ENCODE measurements at regions not wholly inside any gene's neighbourhood (a gene's known extent, or its start where the extent isn't known, plus 50 kb on each side); places are given as distances from the start of the nearest gene placed in this dataset.

DNA sequence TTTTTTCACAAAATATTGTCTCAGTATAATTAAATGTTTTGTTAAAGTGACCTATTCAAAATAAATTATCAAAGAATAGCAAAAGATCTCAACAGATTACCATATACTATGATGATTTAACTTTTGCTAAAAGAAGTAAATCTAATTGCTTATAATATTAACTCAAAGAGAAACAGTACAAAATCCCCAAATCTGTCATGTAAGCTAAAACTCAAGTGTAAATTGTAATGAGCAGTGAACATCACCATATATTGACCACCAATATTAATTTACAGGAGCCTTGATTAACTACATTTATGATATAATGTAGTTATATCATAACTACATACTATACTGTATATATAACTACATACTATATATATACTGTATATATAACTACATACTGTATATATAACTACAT lies 174.4 kb downstream of the SLC39A8 start:
- TF ChIP-seq SUZ12 (IDR thresholded peaks at IDR 0.05) (no peak), ELF4 (IDR thresholded peaks at IDR 0.05) (no peak), ARNT (IDR thresholded peaks at IDR 0.05) (no peak), TARDBP (IDR thresholded peaks at IDR 0.05) (no peak)

Data from HEK293T (cell line).